ENCODE measurements at regions not wholly inside any gene's neighbourhood (a gene's known extent, or its start where the extent isn't known, plus 50 kb on each side); places are given as distances from the start of the nearest gene placed in this dataset.

DNA sequence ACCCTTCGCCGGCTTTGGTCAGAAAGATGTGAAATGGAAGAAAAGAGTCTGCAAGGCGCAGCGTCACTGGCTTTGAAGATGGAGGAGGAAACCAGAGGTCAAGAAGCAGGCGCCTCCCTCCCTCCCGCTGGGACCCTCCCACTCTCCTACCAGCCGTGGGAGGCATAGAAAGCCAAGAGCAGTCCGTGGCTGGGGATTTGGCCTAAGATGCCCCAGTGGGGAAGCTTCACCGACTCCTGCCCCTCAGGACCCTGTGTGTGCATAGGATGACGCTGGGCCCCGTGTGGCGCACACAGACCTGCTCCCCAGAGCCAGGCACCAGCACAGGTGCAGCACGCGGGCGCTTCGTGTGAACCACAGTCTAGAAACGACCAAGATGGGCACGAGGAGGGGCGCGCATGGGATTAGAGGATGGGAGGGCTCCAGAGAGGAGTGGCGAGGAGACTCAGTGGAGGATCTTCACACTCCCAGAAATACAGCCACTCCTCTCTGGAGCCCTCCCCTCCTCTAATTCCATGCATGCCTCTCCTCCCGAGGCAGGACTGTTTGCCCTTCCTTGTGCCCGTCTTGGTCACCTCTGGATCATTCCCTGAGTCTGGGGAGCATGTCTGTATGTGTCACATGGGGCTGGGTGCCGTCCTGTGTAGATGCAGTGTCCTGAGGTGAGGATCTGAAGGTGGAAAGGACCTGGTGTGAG, 194.3 kb downstream of the TEX29 start:
- no peak for TF ChIP-seq CTCF (IDR thresholded peaks at IDR 0.05)
- TF ChIP-seq POLR2A (IDR thresholded peaks at IDR 0.05): no peak

All from testis (tissue), 2 donors.